H9 (cell line): ENCODE measurements at regions not wholly inside any gene's neighbourhood (a gene's known extent, or its start where the extent isn't known, plus 50 kb on each side); places are given as distances from the start of the nearest gene placed in this dataset.

Experiments used
- DNase-seq: peaks from one replicate; pipeline ENCODE4 v3.0.0-alpha.2; 2017
- H2AFZ ChIP-seq: one replicate; pipeline ENCODE4 v1.6.1; 2013; ENCODE audit warnings: mild to moderate bottlenecking, low read length, control low read depth, moderate library complexity
- H2AK5ac ChIP-seq: 2 replicates; pipeline ENCODE4 v1.6.1; 2013; ENCODE audit warnings: low read length, control low read depth, mixed read lengths; ENCODE audit not compliant: insufficient read length
- H2BK120ac ChIP-seq: one replicate; pipeline ENCODE4 v1.6.1; 2013; ENCODE audit warnings: low read depth, mild to moderate bottlenecking, low read length, control low read depth, inconsistent platforms; ENCODE audit not compliant: poor library complexity, severe bottlenecking
- H2BK12ac ChIP-seq: 2 replicates; pipeline ENCODE4 v1.6.1; 2013; ENCODE audit warnings: low read length, control low read depth, mixed read lengths, low read depth; ENCODE audit not compliant: insufficient read length
- H2BK15ac ChIP-seq: 2 replicates; pipeline ENCODE4 v1.6.1; 2013; ENCODE audit warnings: low read depth, low read length, control low read depth
- H2BK20ac ChIP-seq: one replicate; pipeline ENCODE4 v1.6.1; 2013; ENCODE audit warnings: low read depth, mild to moderate bottlenecking, low read length, control low read depth, inconsistent platforms; ENCODE audit not compliant: poor library complexity, severe bottlenecking
- H2BK5ac ChIP-seq: 2 replicates; pipeline ENCODE4 v1.6.1; 2013; ENCODE audit warnings: low read length, control low read depth, mixed read lengths; ENCODE audit not compliant: insufficient read length
- H3K14ac ChIP-seq: 2 replicates; pipeline ENCODE4 v1.6.1; 2013; ENCODE audit warnings: low read length, control low read depth; ENCODE audit not compliant: insufficient read depth
- H3K18ac ChIP-seq: 2 replicates; pipeline ENCODE4 v1.6.1; 2013; ENCODE audit warnings: low read depth, mild to moderate bottlenecking, mixed read lengths, low read length, control low read depth; ENCODE audit not compliant: insufficient read length
- H3K23ac ChIP-seq: 2 replicates; pipeline ENCODE4 v1.6.1; 2013; ENCODE audit warnings: low read length, control low read depth, mixed read lengths, low read depth; ENCODE audit not compliant: insufficient read length
- H3K23me2 ChIP-seq: 2 replicates; pipeline ENCODE4 v1.6.1; 2013; ENCODE audit warnings: low read depth, mild to moderate bottlenecking, mixed read lengths, low read length, control low read depth; ENCODE audit not compliant: insufficient read length, poor library complexity, severe bottlenecking
- H3K27ac ChIP-seq: 2 replicates; pipeline ENCODE4 v1.5.1; 2013; ENCODE audit warnings: low read length, control low read depth, mixed read lengths, low read depth; ENCODE audit not compliant: insufficient read length
- H3K27me3 ChIP-seq: 2 replicates; pipeline ENCODE4 v1.6.1; 2013; ENCODE audit warnings: low read length, control low read depth, inconsistent platforms; ENCODE audit not compliant: insufficient read depth
- H3K4ac ChIP-seq: 2 replicates; pipeline ENCODE4 v1.6.1; 2013; ENCODE audit warnings: low read depth, mild to moderate bottlenecking, control low read depth, inconsistent platforms, low read length, moderate library complexity
- H3K4me1 ChIP-seq: 2 replicates; pipeline ENCODE4 v1.6.1; 2013; ENCODE audit warnings: low read length, control low read depth, inconsistent platforms; ENCODE audit not compliant: insufficient read depth
- H3K4me2 ChIP-seq: 2 replicates; pipeline ENCODE4 v1.6.1; 2013; ENCODE audit warnings: low read length, control low read depth, mixed read lengths; ENCODE audit not compliant: insufficient read length, insufficient read depth
- H3K56ac ChIP-seq: 2 replicates; pipeline ENCODE4 v1.6.1; 2013; ENCODE audit warnings: low read depth, mild to moderate bottlenecking, mixed read lengths, low read length, control low read depth; ENCODE audit not compliant: insufficient read length
- H3K79me1 ChIP-seq: 2 replicates; pipeline ENCODE4 v1.6.1; 2013; ENCODE audit warnings: low read depth, mild to moderate bottlenecking, moderate library complexity, low read length, control low read depth, inconsistent platforms; ENCODE audit not compliant: insufficient read depth, poor library complexity, severe bottlenecking
- H3K79me2 ChIP-seq: 2 replicates; pipeline ENCODE4 v1.6.1; 2013; ENCODE audit warnings: low read length, control low read depth, inconsistent platforms; ENCODE audit not compliant: insufficient read depth
- H3K9ac ChIP-seq: 2 replicates; pipeline ENCODE4 v1.6.1; 2013; ENCODE audit warnings: low read length, control low read depth, mixed read lengths; ENCODE audit not compliant: insufficient read length; ENCODE audit errors: extremely low read depth
- H3K9me3 ChIP-seq: one replicate; pipeline ENCODE4 v1.6.1; 2013; ENCODE audit warnings: low read depth, low read length, inconsistent platforms; ENCODE audit not compliant: control insufficient read depth
- H3T11ph ChIP-seq: one replicate; pipeline ENCODE4 v1.6.1; 2013; ENCODE audit warnings: mild to moderate bottlenecking, low read length, control low read depth, inconsistent platforms
- H4K20me1 ChIP-seq: one replicate; pipeline ENCODE4 v1.6.1; 2013; ENCODE audit not compliant: control insufficient read depth, insufficient read length, insufficient read depth
- H4K5ac ChIP-seq: 2 replicates; pipeline ENCODE4 v1.6.1; 2013; ENCODE audit warnings: low read depth, mild to moderate bottlenecking, mixed read lengths, low read length, control low read depth; ENCODE audit not compliant: insufficient read length
- H4K8ac ChIP-seq: replicated peaks from 2 replicates; pipeline ENCODE4 v1.6.1; 2013; ENCODE audit warnings: low read length, control low read depth, mixed read lengths, low read depth; ENCODE audit not compliant: insufficient read length
- H4K91ac ChIP-seq: 2 replicates; pipeline ENCODE4 v1.6.1; 2013; ENCODE audit warnings: low read depth, mild to moderate bottlenecking, moderate library complexity, mixed read lengths, low read length, control low read depth; ENCODE audit not compliant: insufficient read length
- H3K27ac Mint-ChIP-seq, 3 experiments: 2 replicates in 2 of 3; 3 replicates in 1 of 3; pipeline ENCODE4 v1.8.0; 2020 to 2021; ENCODE audit warnings: mixed read lengths in 3 of 3, mild to moderate bottlenecking in 1 of 3, moderate library complexity in 1 of 3
- H3K27me3 Mint-ChIP-seq: 2 replicates; pipeline ENCODE4 v1.8.0; 2021; ENCODE audit warnings: low read depth, mild to moderate bottlenecking, moderate library complexity, mixed read lengths
- H3K36me3 Mint-ChIP-seq, 3 experiments: 2 replicates in 2 of 3; 3 replicates in 1 of 3; pipeline ENCODE4 v1.8.0; 2020 to 2021; ENCODE audit warnings: low read depth in 3 of 3, mixed read lengths in 3 of 3; ENCODE audit not compliant: insufficient read depth in 1 of 3
- H3K4me1 Mint-ChIP-seq, 2 experiments: 2 replicates each; pipeline ENCODE4 v1.8.0; 2020; ENCODE audit warnings: mixed read lengths in 2 of 2
- H3K4me3 Mint-ChIP-seq, 2 experiments: 2 replicates in 1 of 2; 3 replicates in 1 of 2; pipeline ENCODE4 v1.8.0; 2020 to 2021; ENCODE audit warnings: mild to moderate bottlenecking in 2 of 2, mixed read lengths in 2 of 2, moderate library complexity in 1 of 2
- H3K9me3 Mint-ChIP-seq, 2 experiments: 2 replicates in 1 of 2; 3 replicates in 1 of 2; pipeline ENCODE4 v1.8.0; 2020; ENCODE audit warnings: mild to moderate bottlenecking in 2 of 2, mixed read lengths in 2 of 2, moderate library complexity in 1 of 2
- CTCF ChIP-seq: fragments of 200-600 bp; sonication (generic); conservative IDR thresholded peaks from 3 replicates; pipeline ENCODE4 v1.8.0; 2021; ENCODE audit warnings: antibody characterized with exemption, mild to moderate bottlenecking
- WGBS: extraction: QIAGEN DNeasy Blood & Tissue Kit; methylation state at CpG from one replicate; pipeline ENCODE4 v1.1.7; 2013; ENCODE audit warnings: missing lambda C conversion rate, low lambda C conversion rate, mixed read lengths; ENCODE audit not compliant: insufficient read length; ENCODE audit errors: extremely low coverage; 5-methylcytosine and 5-hydroxymethylcytosine counted together

GRCh38 chr11:115598257-115598901 is 94.2 kb upstream of the CADM1 start:
- WGBS = no CpG with 5 or more reads among the region's 3 CpGs
- no peaks in the 10 kb centered on the region; the same call in 1 of the 2 replicates for H3K27me3 ChIP-seq
- H3K9ac ChIP-seq = no peak overlapping the region
- no peak overlapping the region for H3K23ac ChIP-seq
- H3K14ac ChIP-seq = no peak overlapping the region
- no peak overlapping the region for H3K4me3 Mint-ChIP-seq
- H2BK5ac ChIP-seq = no peak overlapping the region
- no peaks in the 10 kb centered on the region for H3K79me2 ChIP-seq
- no peak overlapping the region for H4K91ac ChIP-seq
- H3K56ac ChIP-seq = no peak overlapping the region
- H4K5ac ChIP-seq = no peak overlapping the region
- H3K23me2 ChIP-seq = no peaks in the 10 kb centered on the region
- no peak overlapping the region for H2BK15ac ChIP-seq
- no peak overlapping the region for H2AK5ac ChIP-seq
- no peak overlapping the region for H2BK120ac ChIP-seq
- H3K27me3 Mint-ChIP-seq = peaks cover 20% of the 10 kb centered on the region
- no peaks in the 10 kb centered on the region for H3K4me1 ChIP-seq
- peaks cover 0 to 2% of the 10 kb centered on the region in 2 experiments; a peak in 1 of 4 replicates for H3K4me1 Mint-ChIP-seq
- no peaks in the 10 kb centered on the region for H3K9me3 ChIP-seq
- no peak overlapping the region for H2BK12ac ChIP-seq
- H3K36me3 Mint-ChIP-seq = no peaks in the 10 kb centered on the region
- H2BK20ac ChIP-seq = no peak overlapping the region
- H3K79me1 ChIP-seq = no peaks in the 10 kb centered on the region
- no peak overlapping the region for H4K8ac ChIP-seq
- no peak overlapping the region for H3K4me2 ChIP-seq
- H3K27ac Mint-ChIP-seq = peak overlapping the region in 1 of 3 experiments; percentile 8; a peak in 1 of 7 replicates
- no peaks in the 10 kb centered on the region for H4K20me1 ChIP-seq
- H2AFZ ChIP-seq = no peak overlapping the region
- H3K27ac ChIP-seq = no peak overlapping the region
- H3T11ph ChIP-seq = no peak overlapping the region
- DNase-seq = no peak
- H3K18ac ChIP-seq = no peak overlapping the region
- no peaks in the 10 kb centered on the region for H3K9me3 Mint-ChIP-seq
- no peak overlapping the region for H3K4ac ChIP-seq
- no peak for TF ChIP-seq CTCF
